H1 (cell line): ENCODE measurements at regions not wholly inside any gene's neighbourhood (a gene's known extent, or its start where the extent isn't known, plus 50 kb on each side); places are given as distances from the start of the nearest gene placed in this dataset.

Experiments used
- CTCF ChIP-seq, 3 experiments: IDR thresholded peaks; 1 replicate in 2 of 3; 2 replicates in 1 of 3; pipeline versions ENCODE4 v1.5.1 to v1.6.1; 2011; ENCODE audit warnings: low read length in 3 of 3, mild to moderate bottlenecking in 3 of 3, inconsistent platforms in 2 of 3, low read depth in 1 of 3, moderate library complexity in 1 of 3; ENCODE audit not compliant: insufficient read depth in 1 of 3; ENCODE audit errors: control extremely low read depth in 1 of 3
- MAX ChIP-seq: IDR thresholded peaks from 2 replicates; pipeline ENCODE4 v1.6.1; 2012; ENCODE audit warnings: inconsistent platforms
- ZNF274 ChIP-seq: IDR thresholded peaks from 2 replicates; pipeline ENCODE4 v1.7.0; 2012; ENCODE audit warnings: low read length, borderline replicate concordance; ENCODE audit errors: extremely low read depth

- TF ChIP-seq MAX (no peak), CTCF (IDR thresholded peaks at IDR 0.05; ENCODE audit: control extremely low read depth in 1 of 3, insufficient read depth in 1 of 3, low read depth in 1 of 3, low read length in 3 of 3) (no peak), ZNF274 (no peak)
Measured at GRCh38 chr6:100103931-100104330, 109.9 kb upstream of the MCHR2 start.
